Panc1 (cell line): ENCODE measurements at regions not wholly inside any gene's neighbourhood (a gene's known extent, or its start where the extent isn't known, plus 50 kb on each side); places are given as distances from the start of the nearest gene placed in this dataset.

Experiments used
- ATAC-seq: fragments of 200-7000 bp; cut with Tn5 transposase; 2 replicates; pipeline ENCODE4 v1.9.1; 2020; ENCODE audit warnings: mild to moderate bottlenecking, moderate library complexity
- BruUV-seq: library from RNA; stranded (reverse); fragments of 400-500 nt; replicated peaks from 2 replicates; lab custom pipeline; 2021; lab: Mats Ljungman, UMichigan
- CTCF ChIA-PET: fragments of 300-600 bp; sonication (Branson Sonifier 250); formaldehyde crosslinking; loops from one replicate; lab custom pipeline; 2022; ENCODE audit warnings: antibody characterized with exemption; lab: Charles Lee
- POLR2A ChIA-PET: fragments of 300-600 bp; sonication (Branson Sonifier 250); formaldehyde crosslinking; loops from one replicate; lab custom pipeline; 2022; ENCODE audit warnings: antibody characterized with exemption; lab: Charles Lee
- DNase-seq: peaks from one replicate; pipeline ENCODE4 v3.0.0-alpha.2; 2010; ENCODE audit warnings: low read depth, low spot score
- H3K27ac ChIP-seq: 2 replicates; pipeline ENCODE4 v1.5.1; 2011; ENCODE audit warnings: mild to moderate bottlenecking, low read length, inconsistent platforms
- H3K27me3 ChIP-seq: fragments of 200-500 bp; sonication (Bioruptor generic); 2 replicates; pipeline ENCODE4 v1.6.0; 2014; ENCODE audit warnings: low read length, inconsistent platforms; ENCODE audit not compliant: control insufficient read depth, insufficient read depth
- H3K36me3 ChIP-seq: fragments of 200-500 bp; sonication (Bioruptor generic); 2 replicates; pipeline ENCODE4 v1.5.1; 2014; ENCODE audit warnings: inconsistent platforms, mild to moderate bottlenecking, low read length, moderate library complexity; ENCODE audit not compliant: control insufficient read depth, insufficient read depth
- H3K4me1 ChIP-seq: 2 replicates; pipeline ENCODE4 v1.5.1; 2011; ENCODE audit warnings: inconsistent platforms, mild to moderate bottlenecking, low read length, moderate library complexity; ENCODE audit not compliant: control insufficient read depth, insufficient read depth
- H3K4me3 ChIP-seq, 2 experiments: 2 replicates each; pipeline ENCODE4 v1.5.1; 2011 to 2012; ENCODE audit warnings: low read depth in 2 of 2, low read length in 2 of 2, mild to moderate bottlenecking in 2 of 2, inconsistent platforms in 1 of 2, moderate library complexity in 1 of 2
- H3K9me3 ChIP-seq: fragments of 200-500 bp; sonication (Bioruptor generic); 2 replicates; pipeline ENCODE4 v1.5.1; 2014; ENCODE audit warnings: low read depth, mild to moderate bottlenecking, inconsistent platforms, low read length, moderate library complexity; ENCODE audit not compliant: control insufficient read depth, insufficient read depth
- POLR2AphosphoS5 ChIP-seq: IDR thresholded peaks from 2 replicates; pipeline ENCODE4 v1.6.1; 2012; ENCODE audit warnings: mild to moderate bottlenecking, low read depth, low read length, moderate library complexity
- SIN3A ChIP-seq: IDR thresholded peaks from 2 replicates; pipeline ENCODE4 v1.6.1; 2012; ENCODE audit warnings: low read depth, mild to moderate bottlenecking, low read length, moderate library complexity, borderline replicate concordance; ENCODE audit not compliant: insufficient read depth
- TCF7L2 ChIP-seq: IDR thresholded peaks from 2 replicates; pipeline ENCODE4 v1.6.1; 2011; ENCODE audit warnings: mild to moderate bottlenecking, low read depth, low read length, inconsistent platforms
- in situ Hi-C: cut with HindIII; loops from 2 replicates; pipeline ENCODE4 v1.10.0; 2016; ENCODE audit warnings: low sequenced_read_pairs, low pct_unique_long_range_greater_than_20kb
- intact Hi-C: fragments of 100-400 bp; cut with micrococcal nuclease; formaldehyde crosslinking; loops from one replicate; pipeline ENCODE4 v1.10.0; 2022; ENCODE audit not compliant: unreplicated experiment
- TF ChIP-seq, protein P1 (sequence below), 2 experiments: IDR thresholded peaks; 2 replicates each; pipeline ENCODE4 v1.6.1; 2011 to 2012; ENCODE audit warnings: low read depth in 2 of 2, control low read depth in 1 of 2, low read length in 1 of 2, mild to moderate bottlenecking in 1 of 2, moderate library complexity in 1 of 2; ENCODE audit not compliant: insufficient read depth in 1 of 2
- TF ChIP-seq, protein P2 (sequence below): fragments of 450-650 bp; IDR thresholded peaks from 2 replicates; pipeline ENCODE4 v1.5.1; 2017; ENCODE audit warnings: mild to moderate bottlenecking

- in situ Hi-C loops (no loop called here), intact Hi-C loops (no loop called here)
- H3K9me3 ChIP-seq, result no peaks in the 10 kb centered on the region
- ATAC-seq, result no peak
- BruUV-seq, result no TSS peak
- no peaks in the 10 kb centered on the region for H3K27me3 ChIP-seq
- H3K27ac ChIP-seq, result no peak overlapping the region
- H3K4me1 ChIP-seq, result no peaks in the 10 kb centered on the region
- H3K4me3 ChIP-seq, result no peak overlapping the region
- no peaks in the 10 kb centered on the region for H3K36me3 ChIP-seq
- ChIA-PET CTCF (no interaction called here), POLR2A (no interaction called here)
- no peak for TF ChIP-seq POLR2AphosphoS5
- TF ChIP-seq, protein P1, sequence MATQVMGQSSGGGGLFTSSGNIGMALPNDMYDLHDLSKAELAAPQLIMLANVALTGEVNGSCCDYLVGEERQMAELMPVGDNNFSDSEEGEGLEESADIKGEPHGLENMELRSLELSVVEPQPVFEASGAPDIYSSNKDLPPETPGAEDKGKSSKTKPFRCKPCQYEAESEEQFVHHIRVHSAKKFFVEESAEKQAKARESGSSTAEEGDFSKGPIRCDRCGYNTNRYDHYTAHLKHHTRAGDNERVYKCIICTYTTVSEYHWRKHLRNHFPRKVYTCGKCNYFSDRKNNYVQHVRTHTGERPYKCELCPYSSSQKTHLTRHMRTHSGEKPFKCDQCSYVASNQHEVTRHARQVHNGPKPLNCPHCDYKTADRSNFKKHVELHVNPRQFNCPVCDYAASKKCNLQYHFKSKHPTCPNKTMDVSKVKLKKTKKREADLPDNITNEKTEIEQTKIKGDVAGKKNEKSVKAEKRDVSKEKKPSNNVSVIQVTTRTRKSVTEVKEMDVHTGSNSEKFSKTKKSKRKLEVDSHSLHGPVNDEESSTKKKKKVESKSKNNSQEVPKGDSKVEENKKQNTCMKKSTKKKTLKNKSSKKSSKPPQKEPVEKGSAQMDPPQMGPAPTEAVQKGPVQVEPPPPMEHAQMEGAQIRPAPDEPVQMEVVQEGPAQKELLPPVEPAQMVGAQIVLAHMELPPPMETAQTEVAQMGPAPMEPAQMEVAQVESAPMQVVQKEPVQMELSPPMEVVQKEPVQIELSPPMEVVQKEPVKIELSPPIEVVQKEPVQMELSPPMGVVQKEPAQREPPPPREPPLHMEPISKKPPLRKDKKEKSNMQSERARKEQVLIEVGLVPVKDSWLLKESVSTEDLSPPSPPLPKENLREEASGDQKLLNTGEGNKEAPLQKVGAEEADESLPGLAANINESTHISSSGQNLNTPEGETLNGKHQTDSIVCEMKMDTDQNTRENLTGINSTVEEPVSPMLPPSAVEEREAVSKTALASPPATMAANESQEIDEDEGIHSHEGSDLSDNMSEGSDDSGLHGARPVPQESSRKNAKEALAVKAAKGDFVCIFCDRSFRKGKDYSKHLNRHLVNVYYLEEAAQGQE (IDR thresholded peaks at IDR 0.05; ENCODE audit: insufficient read depth in 1 of 2, low read depth in 2 of 2, low read length in 1 of 2), result no peak
- TF ChIP-seq, protein P2, sequence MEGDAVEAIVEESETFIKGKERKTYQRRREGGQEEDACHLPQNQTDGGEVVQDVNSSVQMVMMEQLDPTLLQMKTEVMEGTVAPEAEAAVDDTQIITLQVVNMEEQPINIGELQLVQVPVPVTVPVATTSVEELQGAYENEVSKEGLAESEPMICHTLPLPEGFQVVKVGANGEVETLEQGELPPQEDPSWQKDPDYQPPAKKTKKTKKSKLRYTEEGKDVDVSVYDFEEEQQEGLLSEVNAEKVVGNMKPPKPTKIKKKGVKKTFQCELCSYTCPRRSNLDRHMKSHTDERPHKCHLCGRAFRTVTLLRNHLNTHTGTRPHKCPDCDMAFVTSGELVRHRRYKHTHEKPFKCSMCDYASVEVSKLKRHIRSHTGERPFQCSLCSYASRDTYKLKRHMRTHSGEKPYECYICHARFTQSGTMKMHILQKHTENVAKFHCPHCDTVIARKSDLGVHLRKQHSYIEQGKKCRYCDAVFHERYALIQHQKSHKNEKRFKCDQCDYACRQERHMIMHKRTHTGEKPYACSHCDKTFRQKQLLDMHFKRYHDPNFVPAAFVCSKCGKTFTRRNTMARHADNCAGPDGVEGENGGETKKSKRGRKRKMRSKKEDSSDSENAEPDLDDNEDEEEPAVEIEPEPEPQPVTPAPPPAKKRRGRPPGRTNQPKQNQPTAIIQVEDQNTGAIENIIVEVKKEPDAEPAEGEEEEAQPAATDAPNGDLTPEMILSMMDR, result no peak
- no peak for TF ChIP-seq SIN3A
- DNase-seq, result no peak
Measured at GRCh38 chrX:63282828-63283227, 68.3 kb downstream of the SPIN4 start.

GRCh38 chrX:63282077-63282476 is 69.1 kb downstream of the SPIN4 start:
- ATAC-seq, result no peak
- in situ Hi-C loops (no loop called here), intact Hi-C loops (no loop called here)
- H3K4me3 ChIP-seq, result no peak overlapping the region
- DNase-seq, result no peak
- H3K36me3 ChIP-seq, result no peaks in the 10 kb centered on the region
- no peaks in the 10 kb centered on the region for H3K4me1 ChIP-seq
- POLR2A ChIA-PET, result no interaction called here
- CTCF ChIA-PET, result no interaction called here
- BruUV-seq, result no TSS peak
- H3K27ac ChIP-seq, result no peak overlapping the region
- H3K27me3 ChIP-seq, result no peaks in the 10 kb centered on the region
- TF ChIP-seq SIN3A, result no peak
- no peak for TF ChIP-seq TCF7L2
- TF ChIP-seq, protein P1 (IDR thresholded peaks at IDR 0.05; ENCODE audit: insufficient read depth in 1 of 2, low read depth in 2 of 2, low read length in 1 of 2), result no peak
- TF ChIP-seq POLR2AphosphoS5, result no peak
- no peaks in the 10 kb centered on the region for H3K9me3 ChIP-seq
